Activated CD8-positive, alpha-beta T cell treated with anti-CD3 and anti-CD28 coated beads for 36 hours (primary cell): ENCODE measurements at regions not wholly inside any gene's neighbourhood (a gene's known extent, or its start where the extent isn't known, plus 50 kb on each side); places are given as distances from the start of the nearest gene placed in this dataset.

Experiments used
- ATAC-seq: fragments of 200-7000 bp; cut with Tn5 transposase; one replicate; pipeline ENCODE4 v1.10.0; 2021; ENCODE audit warnings: mild to moderate bottlenecking, moderate library complexity
- CTCF ChIA-PET: fragments of 350-600 bp; sonication (Branson Sonifier 250); formaldehyde crosslinking; loops from one replicate; lab custom pipeline; 2021; ENCODE audit warnings: antibody characterized with exemption; lab: Charles Lee
- POLR2A ChIA-PET: fragments of 350-600 bp; sonication (Branson Sonifier 250); formaldehyde crosslinking; loops from one replicate; lab custom pipeline; 2021; ENCODE audit warnings: antibody characterized with exemption; lab: Charles Lee
- DNase-seq: peaks from one replicate; pipeline ENCODE4 v3.0.0-alpha.2; 2020
- H3K27ac Mint-ChIP-seq: one replicate; pipeline ENCODE4 v1.8.0; 2021; ENCODE audit warnings: mild to moderate bottlenecking, mixed read lengths
- H3K27me3 Mint-ChIP-seq: one replicate; pipeline ENCODE4 v1.8.0; 2021; ENCODE audit warnings: mixed read lengths
- H3K36me3 Mint-ChIP-seq: one replicate; pipeline ENCODE4 v1.8.0; 2021; ENCODE audit warnings: low read depth, mixed read lengths
- H3K4me1 Mint-ChIP-seq: one replicate; pipeline ENCODE4 v1.8.0; 2021; ENCODE audit warnings: low read depth, mixed read lengths
- H3K4me3 Mint-ChIP-seq: one replicate; pipeline ENCODE4 v1.8.0; 2021; ENCODE audit warnings: mild to moderate bottlenecking, moderate library complexity, mixed read lengths
- H3K9me3 Mint-ChIP-seq: one replicate; pipeline ENCODE4 v1.8.0; 2021; ENCODE audit warnings: mixed read lengths
- CTCF ChIP-seq: fragments of 200-600 bp; IDR thresholded peaks from one replicate; pipeline ENCODE4 v1.8.0; 2022; ENCODE audit warnings: antibody characterized with exemption, mild to moderate bottlenecking
- intact Hi-C: fragments of 100-400 bp; cut with micrococcal nuclease; formaldehyde crosslinking; loops from one replicate; pipeline ENCODE4 v1.10.0; 2022

- H3K9me3 Mint-ChIP-seq: no peaks in the 10 kb centered on the region
- CTCF ChIA-PET: no interaction called here
- ATAC-seq (no peak), DNase-seq (no peak)
- no peaks in the 10 kb centered on the region for H3K36me3 Mint-ChIP-seq
- POLR2A ChIA-PET: no interaction called here
- no peak overlapping the region for H3K4me3 Mint-ChIP-seq
- peaks cover 18% of the 10 kb centered on the region for H3K27me3 Mint-ChIP-seq
- H3K27ac Mint-ChIP-seq: no peak overlapping the region
- no peaks in the 10 kb centered on the region for H3K4me1 Mint-ChIP-seq
- intact Hi-C loops: no loop called here
- no peak for TF ChIP-seq CTCF
These were observed 164.5 kb upstream of the CCL2 start for GRCh38 chr17:34090593-34090992.

GRCh38 chr17:34091975-34092374 lies 163.1 kb upstream of the CCL2 start:
- no peak for TF ChIP-seq CTCF
- ChIA-PET CTCF (no interaction called here), POLR2A (no interaction called here)
- no peaks in the 10 kb centered on the region for H3K36me3 Mint-ChIP-seq
- H3K4me3 Mint-ChIP-seq: no peak overlapping the region
- no peak for ATAC-seq
- peaks cover 18% of the 10 kb centered on the region for H3K27me3 Mint-ChIP-seq
- no peaks in the 10 kb centered on the region for H3K4me1 Mint-ChIP-seq
- DNase-seq: no peak
- no peaks in the 10 kb centered on the region for H3K9me3 Mint-ChIP-seq
- intact Hi-C loops: no loop called here
- H3K27ac Mint-ChIP-seq: no peak overlapping the region

- Mint-ChIP-seq H3K36me3 (no peaks in the 10 kb centered on the region), H3K4me1 (no peaks in the 10 kb centered on the region), H3K9me3 (no peaks in the 10 kb centered on the region), H3K4me3 (no peak overlapping the region), H3K27me3 (peaks cover 18% of the 10 kb centered on the region), H3K27ac (no peak overlapping the region)
- POLR2A ChIA-PET: no interaction called here
- intact Hi-C loops: no loop called here
- DNase-seq (no peak), ATAC-seq (no peak)
- TF ChIP-seq CTCF: no peak
- CTCF ChIA-PET: no interaction called here
These were observed 160.0 kb upstream of the CCL2 start for GRCh38 chr17:34095106-34095505.

- Mint-ChIP-seq H3K36me3 (no peaks in the 10 kb centered on the region), H3K4me3 (no peak overlapping the region), H3K9me3 (no peaks in the 10 kb centered on the region), H3K27me3 (peaks cover 4% of the 10 kb centered on the region), H3K4me1 (no peaks in the 10 kb centered on the region), H3K27ac (no peak overlapping the region)
- no peak for TF ChIP-seq CTCF
- CTCF ChIA-PET: no interaction called here
- no peak for DNase-seq
- POLR2A ChIA-PET: no interaction called here
- intact Hi-C loops: no loop called here
- no peak for ATAC-seq
These were observed 156.4 kb upstream of the CCL2 start for GRCh38 chr17:34098699-34099098.

GRCh38 chr17:34099859-34100515 lies 155.1 kb upstream of the CCL2 start:
- Mint-ChIP-seq H3K9me3 (no peaks in the 10 kb centered on the region), H3K4me1 (no peaks in the 10 kb centered on the region), H3K36me3 (no peaks in the 10 kb centered on the region), H3K27ac (no peak overlapping the region), H3K27me3 (peaks cover 4% of the 10 kb centered on the region), H3K4me3 (no peak overlapping the region)
- ChIA-PET POLR2A (no interaction called here), CTCF (no interaction called here)
- intact Hi-C loops: no loop called here
- TF ChIP-seq CTCF: no peak
- DNase-seq: no peak
- ATAC-seq: no peak
